Erythroblast (primary cell): ENCODE measurements at regions not wholly inside any gene's neighbourhood (a gene's known extent, or its start where the extent isn't known, plus 50 kb on each side); places are given as distances from the start of the nearest gene placed in this dataset.

ENCODE experiments used
- GATA1 ChIP-seq: IDR thresholded peaks from 2 replicates; pipeline ENCODE4 v1.6.1; 2011; ENCODE audit warnings: low read depth, mild to moderate bottlenecking, control low read depth, low read length, moderate library complexity
- POLR2A ChIP-seq: IDR thresholded peaks from 2 replicates; pipeline ENCODE4 v1.6.1; 2011; ENCODE audit warnings: mild to moderate bottlenecking, low read length

- TF ChIP-seq POLR2A = no peak
- TF ChIP-seq GATA1 = no peak
These were observed 76.1 kb upstream of the DGKB start for GRCh38 chr7:14978687-14979086.
